HG02759 (cell line): ENCODE measurements at regions not wholly inside any gene's neighbourhood (a gene's known extent, or its start where the extent isn't known, plus 50 kb on each side); places are given as distances from the start of the nearest gene placed in this dataset.

Experiments
- ATAC-seq: cut with Tn5 transposase; IDR thresholded peaks from one replicate; pipeline ENCODE4 v1.9.1; 2021; ENCODE audit warnings: mild to moderate bottlenecking, moderate library complexity; ENCODE audit not compliant: unreplicated experiment

DNA sequence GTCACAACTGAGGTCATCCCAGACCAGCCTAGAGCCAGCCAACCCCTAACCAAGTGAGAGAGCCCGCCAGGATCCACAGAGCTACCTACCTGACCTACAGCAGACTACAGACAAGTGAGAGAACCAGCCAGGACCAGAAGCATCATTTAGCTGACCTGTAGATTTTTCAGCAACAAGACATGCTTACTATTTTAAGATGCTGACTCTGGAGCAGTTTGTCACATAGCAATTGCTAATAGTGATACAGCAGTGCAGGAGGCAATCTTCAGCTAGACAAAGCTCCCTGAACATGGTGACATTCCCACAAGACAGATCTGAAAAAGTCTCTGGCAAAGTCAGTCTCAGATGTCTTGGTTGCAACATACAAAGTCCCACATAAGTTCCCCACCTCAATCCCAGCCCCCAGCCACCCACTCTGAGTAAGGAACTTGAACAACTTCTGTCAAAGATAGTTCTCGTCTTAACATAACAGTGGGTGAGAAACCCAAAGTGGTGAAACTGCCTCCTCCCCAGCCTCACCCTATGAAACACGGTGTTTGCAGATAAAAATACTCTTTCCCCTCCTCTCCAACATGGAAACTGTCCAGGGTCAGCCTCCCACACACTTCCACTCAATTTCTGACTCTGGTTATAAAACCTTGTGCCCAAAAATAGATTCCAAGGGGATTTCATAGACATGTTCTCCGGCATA is 120.3 kb upstream of the SLC6A11 start:
- ATAC-seq: no peak

DNA sequence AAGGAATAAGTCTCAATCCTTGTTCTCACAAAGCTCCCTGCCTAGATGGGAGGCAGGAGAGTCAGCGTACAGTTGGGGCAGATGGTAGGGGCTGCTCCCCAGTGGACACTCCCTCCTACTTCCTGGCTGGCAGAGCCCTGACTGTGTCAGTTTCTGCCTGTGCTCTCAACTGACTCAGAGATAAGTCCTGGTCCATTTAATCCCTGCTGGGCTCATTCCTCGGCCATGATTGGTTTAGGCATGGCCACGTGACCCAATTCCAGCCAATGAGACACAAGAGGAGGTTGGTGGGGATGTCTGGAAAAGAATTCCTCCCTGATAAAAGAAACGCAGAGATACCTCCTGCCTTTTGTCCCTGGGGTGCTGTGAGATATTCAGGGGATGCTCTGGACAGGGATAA is 118.1 kb upstream of the SLC6A11 start:
- no peak for ATAC-seq

DNA sequence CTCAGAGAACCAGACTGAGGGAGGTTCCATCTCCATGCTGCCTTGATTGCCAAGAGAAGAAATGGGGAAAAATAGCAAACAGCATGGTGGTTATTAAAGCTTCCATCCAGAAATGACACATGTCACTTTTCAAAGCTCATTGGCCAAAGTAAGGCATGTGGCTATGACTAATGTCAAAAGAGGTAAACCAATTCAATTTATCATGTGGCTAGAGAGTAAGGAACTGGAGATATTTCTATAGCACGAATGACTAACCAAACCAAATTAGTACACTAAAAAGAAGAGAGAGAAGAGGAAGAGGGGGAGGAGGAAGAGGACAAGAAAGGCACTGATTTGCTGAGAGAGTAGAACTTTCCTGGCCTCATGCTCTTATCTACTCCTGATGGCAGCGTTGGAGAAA is 115.2 kb upstream of the SLC6A11 start:
- ATAC-seq: no peak

DNA sequence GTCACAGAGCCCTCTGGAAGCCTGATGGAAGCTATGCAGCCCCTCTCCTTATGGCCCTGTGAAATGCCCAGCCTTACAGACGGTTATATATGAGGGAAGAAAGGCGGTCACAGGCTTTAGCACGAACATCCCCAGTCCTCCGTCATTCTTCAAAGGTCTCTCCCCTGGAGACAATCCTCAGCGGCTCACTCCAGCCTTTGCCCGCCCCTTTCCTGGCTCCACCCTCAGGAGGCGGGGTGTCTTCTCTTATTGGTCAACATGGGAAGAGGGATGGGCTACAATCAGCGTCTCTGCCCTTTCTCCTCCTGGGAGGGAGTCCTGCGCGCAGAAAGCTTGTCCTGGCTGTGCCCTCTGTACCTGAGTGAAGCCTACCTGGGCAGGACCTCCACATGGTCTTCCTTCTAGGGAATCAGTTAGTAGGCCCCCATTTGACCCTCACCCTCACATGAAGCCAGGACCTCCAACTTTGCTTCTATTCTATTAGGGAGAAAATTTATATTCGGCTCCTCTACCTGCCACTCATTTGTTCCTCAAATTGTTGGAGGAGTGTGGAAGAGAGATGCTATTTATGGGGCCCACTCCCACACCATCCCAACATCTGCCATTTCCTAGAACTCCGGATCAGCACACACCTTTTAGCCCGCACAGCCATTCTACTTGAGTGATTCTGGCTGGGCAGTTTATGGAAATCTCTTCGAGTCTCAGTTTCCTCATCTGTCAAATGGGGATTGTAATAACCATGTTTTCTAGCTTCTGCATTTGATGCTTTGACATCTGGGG is 112.9 kb upstream of the SLC6A11 start:
- ATAC-seq: no peak

DNA sequence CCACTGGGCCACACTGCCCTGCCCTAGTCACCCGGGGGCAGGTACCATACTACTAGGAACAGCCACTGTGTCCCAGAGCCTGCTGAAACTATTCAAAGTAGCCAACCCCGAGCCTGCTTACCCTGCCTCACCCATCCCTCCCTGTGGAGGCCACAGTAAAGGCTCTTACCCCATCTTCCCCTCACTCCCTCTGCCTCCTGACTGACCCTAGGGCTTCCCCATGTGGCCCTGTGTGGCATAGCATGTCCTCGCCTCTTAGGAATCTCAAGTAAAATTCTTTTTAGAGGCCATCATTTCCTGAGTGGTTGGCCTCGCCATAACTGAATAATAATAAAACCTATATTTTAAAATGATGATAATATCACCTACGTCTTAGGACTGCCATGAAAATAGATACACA is 112.2 kb upstream of the SLC6A11 start:
- no peak for ATAC-seq

DNA sequence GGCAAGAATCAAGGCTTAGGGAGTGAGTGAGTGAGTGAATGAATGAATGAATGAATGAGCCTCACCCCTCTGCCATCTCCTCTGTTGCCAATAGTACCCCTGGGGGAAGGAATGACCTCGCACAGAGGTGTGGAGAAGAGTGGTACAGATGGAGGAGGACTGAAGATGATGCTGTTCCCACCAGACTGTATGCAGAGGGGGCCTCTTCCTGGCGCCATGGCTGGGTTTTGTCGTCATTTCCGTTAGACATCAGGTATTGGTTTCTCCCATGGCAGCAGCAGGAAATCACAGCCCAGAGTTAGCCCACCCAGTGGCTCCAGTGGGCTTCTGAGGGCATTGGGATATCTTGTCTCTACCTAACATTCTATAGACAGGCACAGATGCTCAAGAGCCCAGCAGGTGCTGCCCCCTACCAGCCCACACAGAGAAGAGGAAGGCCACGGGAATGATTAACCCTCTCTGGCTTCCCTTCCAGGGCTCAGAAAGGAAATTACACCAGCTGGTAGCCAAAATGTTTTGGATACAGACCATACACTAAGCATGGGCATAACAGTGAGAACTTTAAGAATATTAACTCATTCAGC is 109.8 kb upstream of the SLC6A11 start:
- no peak for ATAC-seq

DNA sequence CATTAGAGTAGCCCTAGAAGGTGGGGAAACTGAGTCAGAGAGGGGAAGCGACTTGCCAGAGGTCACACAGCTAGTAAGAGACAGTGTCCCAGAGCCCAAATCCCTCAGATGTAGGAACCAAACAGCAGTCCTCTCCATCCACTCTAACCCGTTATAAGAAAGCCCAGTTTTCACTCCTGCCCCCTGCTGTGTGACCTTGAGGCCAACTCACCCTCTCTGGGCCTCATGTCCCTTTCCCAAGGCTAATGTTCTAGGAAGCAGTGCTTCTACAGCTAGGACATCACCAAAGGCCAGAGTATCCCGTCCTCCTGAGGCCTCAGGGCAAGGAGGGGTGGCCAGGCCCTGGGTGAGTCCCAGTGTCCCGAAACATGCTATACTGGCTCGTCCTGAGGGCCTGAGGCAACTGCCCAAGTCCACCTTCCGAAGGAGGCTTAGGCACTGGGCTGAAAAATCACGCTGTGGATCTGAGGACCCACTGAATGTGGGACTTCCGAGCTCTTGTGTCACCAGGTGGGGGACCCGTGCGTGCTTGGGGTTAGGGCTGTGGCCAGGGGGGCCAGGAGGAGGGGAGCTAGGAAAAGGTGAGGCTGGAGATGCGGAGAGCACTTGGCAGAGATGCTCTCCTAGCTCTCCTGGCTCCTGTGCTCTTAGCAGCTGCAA is 109.2 kb upstream of the SLC6A11 start:
- ATAC-seq: no peak

DNA sequence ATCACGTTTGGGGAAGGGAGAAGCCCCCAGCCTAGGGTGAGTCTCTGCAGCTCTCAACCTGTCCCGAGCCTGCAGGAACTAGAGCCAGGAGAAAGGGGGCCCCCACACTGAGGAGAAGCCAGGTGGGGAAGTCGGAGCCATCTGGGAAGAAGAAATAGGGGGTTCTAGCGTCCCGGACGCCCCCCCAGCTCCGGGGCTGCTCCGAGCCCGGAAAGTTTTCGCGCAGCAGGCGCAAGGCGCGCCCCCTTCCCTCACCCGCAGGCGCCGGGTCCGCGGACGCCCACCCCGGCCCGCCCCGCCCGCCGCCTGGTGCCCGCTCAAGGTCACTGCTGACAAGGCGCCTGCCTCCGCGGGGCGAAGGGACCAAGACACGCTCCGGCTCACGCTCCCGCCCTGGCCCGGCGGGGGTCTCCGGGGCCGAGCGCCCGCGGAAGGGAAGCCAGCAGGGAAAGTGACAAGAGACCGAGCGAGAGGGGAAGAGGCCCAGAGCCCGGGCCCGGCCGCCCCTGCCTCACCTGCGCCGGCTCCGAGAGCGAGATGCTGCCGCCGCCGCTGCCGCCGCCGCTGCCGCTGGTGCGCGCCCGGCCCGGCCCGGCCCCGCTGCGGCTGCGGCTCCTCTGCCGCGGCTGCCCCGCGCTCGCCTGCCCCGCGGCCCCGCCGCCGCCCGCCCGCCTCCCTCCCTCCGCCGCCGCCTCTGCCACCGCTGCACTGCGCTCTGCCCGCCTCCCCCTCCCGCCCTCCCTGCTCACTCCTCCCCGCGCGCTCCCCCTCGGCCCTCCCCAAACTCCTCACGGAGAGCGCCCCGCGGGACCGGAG is 108.4 kb upstream of the SLC6A11 start:
- no peak for ATAC-seq

DNA sequence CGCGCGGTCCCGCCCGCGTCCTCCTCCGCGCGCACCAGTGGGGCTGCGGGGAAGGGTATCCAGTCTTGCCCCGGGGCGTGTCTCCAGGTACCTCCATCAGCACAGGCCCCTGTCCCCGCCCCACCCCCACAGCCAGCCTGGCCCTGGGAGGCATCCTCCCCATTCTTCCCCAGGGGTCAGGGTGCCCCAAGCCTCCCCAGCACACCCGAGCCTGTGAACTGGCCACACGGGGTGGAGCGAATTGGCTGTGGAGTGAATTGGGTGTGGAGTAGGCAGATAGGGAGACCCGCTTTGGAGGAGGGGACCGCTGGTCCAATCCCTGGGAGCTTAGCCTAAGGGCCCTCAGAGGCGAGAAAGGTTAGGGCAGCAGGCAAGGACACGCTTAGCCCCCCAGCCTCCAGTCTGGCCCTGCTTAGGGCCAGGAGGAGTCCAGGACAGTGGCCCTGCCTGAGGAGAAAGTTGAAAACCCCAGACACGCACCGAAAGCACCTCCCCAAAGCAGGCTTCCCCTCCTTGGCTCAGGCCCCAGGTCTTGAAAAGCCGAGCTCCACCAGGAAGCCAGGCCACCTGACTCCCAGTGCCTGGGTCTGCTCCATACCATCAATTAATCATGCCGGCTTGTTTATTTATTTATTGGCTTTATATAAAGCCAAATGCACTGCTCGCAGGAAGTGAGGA is 107.7 kb upstream of the SLC6A11 start:
- ATAC-seq: no peak

DNA sequence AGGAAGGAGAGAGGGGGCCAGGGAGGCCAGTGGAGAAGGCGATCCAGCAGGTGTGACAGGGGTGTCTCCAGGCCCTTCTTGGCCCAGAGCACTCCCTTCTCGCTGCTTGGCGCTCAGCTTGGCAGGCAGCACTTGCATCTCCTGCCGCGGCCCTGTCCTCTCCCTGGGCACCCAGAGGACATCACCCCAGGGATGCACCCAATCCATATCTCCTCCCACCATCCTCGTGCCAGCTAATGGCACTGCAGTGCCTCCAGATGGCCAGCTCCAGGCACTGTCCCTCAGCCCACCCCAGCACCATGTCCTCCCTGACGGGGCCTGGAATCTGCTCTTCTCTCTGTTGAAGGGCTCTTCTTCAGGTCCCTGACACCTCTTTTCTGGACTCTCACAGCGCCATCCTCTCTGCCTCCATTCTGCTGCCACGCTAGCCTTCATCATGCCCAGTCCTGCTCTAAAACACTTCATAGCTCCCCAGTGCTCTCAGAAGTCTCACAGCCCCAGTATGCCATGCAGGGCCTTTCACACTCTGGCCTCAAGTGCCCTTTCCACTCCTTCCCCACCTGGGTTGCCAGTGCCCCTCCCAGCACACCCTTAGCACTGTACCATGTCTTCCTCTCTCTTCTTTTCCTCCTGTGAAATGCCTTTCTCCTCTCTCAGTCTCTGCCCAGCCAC is 106.8 kb upstream of the SLC6A11 start:
- no peak for ATAC-seq

DNA sequence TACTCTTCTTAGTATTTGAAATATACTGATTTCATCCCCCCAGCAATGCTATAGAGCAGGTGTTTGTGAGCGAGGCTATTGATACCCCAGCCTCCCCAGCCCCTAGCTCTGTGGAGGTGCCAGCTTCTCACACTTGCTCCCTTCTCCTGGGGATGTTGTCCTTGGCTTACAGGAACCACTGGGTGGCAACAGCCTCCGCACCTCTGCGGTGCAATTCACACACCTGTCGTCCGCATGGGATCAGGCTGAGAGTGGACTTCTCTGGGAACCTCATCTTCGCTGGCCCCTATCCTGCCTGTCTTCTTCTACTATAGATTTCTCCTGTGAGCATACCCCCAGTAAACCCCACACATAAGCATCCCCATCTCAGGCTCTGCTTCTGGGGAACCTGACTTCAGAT is 103.9 kb upstream of the SLC6A11 start:
- ATAC-seq: no peak

DNA sequence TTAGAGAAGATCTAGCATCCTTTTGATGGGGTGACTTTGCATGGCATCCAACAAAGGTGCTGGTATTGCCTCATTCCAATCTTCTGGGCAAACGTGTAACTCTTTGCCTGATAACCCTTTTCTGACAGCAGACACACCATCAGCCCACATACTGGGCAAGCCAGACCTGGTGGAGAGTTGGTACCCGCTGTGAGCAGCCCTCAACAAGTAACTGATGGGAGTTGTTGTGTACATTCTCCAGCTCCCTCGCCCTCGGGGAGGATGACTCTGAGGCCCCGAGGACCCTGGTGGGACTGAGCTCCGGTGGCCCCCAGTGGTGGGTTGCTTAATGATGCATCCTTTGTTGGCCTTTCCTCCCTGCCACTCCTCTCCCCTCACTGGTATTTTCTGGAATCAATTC is 102.4 kb upstream of the SLC6A11 start:
- no peak for ATAC-seq

DNA sequence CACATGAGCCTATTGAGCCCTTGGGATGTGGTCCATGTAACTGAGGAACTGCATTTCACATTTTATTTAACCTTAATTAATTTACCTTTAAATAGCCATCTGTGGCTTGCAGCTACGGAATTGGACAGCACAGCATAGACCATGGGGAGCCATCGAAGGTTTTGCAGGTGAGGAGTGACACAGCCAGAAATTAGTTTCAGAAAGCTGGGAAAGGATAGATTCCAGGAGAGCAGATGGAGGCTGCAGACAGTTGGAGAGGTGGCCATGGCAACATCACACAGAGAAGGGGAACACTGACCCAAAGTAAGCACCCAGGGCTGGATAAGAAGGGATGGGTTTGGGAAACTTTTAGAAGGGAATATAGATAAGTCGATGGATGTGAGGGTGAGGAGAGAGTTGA is 100.1 kb upstream of the SLC6A11 start:
- ATAC-seq: no peak

DNA sequence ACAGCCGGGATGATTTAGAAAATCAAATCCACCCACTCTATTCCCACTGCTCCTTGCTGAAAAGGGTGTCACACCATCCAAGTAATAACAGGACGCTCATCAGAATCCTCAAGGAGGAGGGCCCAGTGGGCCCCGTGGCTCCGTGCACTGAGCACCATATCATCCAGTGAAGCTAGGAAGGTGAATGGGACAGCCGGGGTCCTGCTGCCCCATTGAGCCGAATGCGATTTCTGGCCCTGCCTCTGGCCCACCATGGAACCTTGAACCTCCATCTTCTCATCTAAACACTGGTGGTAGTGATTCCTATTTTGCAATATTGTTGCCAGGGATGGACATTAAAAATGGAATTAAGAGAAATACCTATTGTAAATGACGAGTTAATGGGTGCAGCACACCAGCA is 99.1 kb upstream of the SLC6A11 start:
- ATAC-seq: no peak

DNA sequence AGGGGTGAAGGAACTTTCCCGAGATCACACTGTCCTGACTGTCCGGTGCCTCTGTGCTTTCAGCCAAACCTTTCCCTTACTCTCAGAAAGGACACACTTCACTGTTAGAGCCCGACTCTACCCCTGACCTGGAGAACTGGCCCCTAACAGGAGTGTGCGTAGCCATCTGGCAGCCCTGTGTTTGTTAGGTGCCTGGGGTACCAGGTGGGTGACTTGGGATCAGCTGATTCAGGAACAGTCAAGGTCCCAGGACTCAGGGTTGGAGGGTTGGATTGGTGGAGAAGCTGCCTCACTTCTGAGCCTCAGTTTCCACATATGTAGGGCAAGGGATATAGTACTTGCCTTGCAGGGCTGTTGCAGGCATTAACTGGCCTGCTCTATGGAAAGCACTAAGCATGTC is 98.3 kb upstream of the SLC6A11 start:
- ATAC-seq: no peak

DNA sequence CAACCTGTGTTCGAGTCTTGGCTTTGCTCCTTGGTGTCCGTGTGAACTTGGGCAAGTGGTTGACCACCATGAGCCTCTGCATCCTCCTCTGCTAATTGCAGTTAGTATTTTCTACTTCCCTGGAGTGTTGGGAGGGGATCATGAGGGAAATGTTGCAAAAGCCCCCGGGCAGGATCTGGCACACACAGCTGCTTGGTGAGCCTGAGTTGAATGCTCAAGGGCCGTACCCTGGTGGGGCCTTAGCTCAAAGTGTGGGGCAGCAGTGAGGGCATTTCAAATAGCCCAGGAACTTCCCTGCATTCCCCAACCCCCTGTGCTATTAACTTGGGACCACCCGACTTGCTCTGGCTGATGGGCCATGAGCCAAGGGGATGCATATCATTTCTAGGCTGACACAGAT is 94.9 kb upstream of the SLC6A11 start:
- no peak for ATAC-seq

DNA sequence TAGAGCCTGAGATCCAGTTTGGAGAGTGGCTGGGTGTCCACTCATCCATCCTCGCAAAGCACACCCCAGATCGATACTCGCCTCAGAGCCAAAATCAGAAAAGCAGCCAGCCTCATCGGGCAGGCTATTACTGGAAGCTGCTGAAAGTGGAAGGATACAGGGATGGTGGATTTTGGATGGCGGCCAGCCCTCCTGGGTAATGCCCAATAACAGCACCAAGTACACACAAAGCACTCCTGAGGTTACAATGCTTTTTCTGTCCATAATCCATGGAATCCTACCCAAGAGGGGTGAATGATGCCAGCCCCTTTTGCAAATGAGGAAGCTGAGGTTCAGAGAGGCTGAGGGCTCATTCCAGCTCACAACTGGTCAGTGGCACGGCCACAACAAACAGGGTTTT is 93.1 kb upstream of the SLC6A11 start:
- ATAC-seq: no peak

DNA sequence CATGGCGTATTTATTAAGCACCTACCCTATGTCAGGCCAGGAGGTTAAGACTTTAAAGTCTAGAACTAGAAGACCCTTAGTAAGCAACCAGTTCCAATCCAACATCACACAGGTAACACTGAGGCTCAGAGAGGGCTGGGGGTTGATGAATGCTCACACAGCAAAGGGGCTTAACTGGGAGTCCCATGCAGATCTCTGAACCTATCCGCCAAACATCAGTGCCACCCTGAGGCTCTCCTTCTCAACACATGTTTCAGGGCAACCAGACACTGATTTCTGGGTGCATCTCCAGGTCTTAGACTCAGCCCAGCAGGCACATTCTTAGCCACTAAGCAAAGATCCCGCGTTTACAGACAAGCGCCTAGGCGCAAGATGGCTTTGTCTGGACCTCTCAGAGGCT is 92.0 kb upstream of the SLC6A11 start:
- ATAC-seq: no peak

DNA sequence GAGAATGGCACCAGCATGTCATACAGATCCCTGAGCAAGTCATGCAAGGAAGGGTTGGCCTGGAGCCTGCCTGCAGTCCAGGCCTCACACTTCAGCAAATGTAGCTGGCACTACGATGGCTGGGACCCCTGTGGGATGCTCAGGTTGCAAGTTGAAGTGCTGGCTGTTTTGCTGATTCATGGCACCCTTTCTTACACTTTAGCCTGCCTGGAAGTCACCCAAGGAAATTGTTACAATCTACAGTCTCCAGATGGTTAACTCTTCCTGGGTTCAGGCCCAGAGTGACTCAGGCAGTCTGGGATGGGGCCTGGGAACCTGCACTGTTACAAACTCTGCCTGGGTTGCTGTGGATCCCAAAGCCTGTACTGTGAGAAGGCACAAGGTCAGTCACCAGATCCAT is 91.0 kb upstream of the SLC6A11 start:
- no peak for ATAC-seq

DNA sequence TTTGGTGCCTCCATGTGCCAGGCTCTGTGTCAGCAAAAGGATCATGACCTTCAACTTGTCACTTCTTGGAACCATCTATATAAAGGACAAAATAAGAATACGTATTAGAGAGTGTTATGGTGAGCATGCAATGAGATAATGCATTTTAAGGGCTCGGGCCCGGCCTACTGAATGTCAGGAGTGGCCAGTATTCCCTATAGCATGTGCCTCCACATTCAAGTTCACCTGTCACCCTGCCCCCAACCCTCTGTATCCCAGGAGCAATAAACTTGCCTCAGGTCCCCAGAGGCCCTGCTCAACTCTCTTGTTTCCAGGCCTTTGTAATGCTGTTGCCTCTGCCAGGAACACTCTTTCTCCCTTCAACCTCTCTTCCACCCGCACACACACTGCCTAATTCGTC is 90.2 kb upstream of the SLC6A11 start:
- no peak for ATAC-seq
